Stimulated activated CD8-positive, alpha-beta memory T cell treated with anti-CD3 and anti-CD28 coated beads, Interleukin-2, amount 100 ng/mL, for 48 hours (primary cell): ENCODE measurements at regions not wholly inside any gene's neighbourhood (a gene's known extent, or its start where the extent isn't known, plus 50 kb on each side); places are given as distances from the start of the nearest gene placed in this dataset.
"Not testable (repeated sequence)": the region's sequence is repeated elsewhere in the genome, so short reads cannot be mapped to it uniquely, and the experiment has no call there.

Experiments used
- DNase-seq, 2 donors: peaks; one replicate each; pipeline ENCODE4 v3.0.0-alpha.2; 2020; ENCODE audit warnings: low read depth in 2 of 2

DNA sequence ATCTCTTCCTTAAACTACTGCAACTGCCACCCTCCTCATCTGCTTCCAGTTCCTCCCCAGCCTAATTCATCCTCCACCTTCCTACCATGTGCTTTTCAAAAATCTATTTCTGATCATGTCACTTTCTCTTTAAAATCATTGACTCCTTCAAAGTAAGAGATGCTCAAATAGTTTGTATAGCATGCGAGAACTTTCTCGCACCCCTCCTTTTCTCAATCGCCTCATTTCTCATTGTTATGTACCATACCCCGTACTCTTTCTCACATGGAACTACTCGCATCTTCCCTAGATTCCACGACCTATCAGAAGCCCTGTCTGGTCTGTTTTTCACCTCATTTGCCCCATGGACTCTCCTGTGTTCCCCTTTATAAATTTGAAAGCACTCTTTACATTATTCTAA, 238.2 kb downstream of the NRIP1 start:
- DNase-seq: no peak

DNA sequence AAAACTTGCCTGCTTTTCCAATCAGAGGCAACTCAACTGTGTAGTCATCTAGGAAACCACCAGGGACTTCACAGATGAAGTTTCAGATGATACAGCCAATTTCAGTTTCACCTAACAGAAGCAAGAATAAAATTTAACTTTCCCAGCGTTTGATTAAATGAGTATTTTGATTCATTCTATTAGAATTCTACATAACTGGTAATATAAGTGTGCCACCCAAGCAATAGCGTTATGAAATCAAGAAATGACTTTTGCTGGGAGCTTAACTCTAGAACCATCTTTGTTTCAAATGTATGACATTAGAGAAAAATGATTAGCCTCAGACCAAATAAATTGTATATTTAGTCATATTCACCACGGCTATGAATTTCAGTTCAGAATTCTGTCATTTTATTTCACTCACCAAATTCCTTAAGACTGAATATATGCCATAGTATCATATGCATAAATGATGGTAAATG, 239.3 kb downstream of the NRIP1 start:
- DNase-seq: no peak

DNA sequence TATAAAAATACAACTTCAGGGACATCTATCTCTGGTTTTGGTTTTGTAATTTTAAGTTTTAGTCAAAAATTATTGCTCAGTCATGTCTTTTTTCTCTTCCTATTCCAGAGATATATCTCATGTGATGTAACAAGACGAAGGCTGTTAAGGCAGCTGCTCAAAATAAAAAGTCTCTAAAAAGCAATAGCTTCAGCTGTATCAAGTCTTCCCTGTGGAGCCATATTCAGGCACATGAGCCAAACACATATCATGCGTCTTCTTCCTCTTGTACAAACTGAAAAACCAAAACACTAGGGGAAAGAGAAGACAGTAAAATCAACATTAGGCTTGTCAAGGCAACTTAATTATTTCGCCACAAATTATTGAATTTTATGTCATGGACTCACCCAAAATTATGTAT, 240.7 kb downstream of the NRIP1 start:
- no peak for DNase-seq

DNA sequence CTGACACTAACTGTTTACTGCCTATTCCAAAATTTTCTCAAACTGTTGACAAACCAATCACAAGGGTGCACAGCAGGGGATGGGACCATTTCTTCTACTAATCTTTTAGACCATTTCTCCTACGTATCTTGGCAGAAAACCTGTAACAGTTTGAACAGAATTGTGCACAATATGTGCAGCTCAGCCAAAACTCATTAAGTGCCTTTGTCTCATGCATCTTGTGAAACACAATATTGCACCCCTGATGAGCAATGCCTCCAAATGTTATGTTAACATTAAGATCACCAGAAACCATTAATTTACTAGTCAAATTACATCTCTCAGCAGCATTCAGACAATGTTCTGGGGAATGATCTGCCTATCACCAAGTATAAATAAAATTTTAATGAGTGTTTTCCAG, 247.5 kb downstream of the NRIP1 start:
- no peak for DNase-seq

DNA sequence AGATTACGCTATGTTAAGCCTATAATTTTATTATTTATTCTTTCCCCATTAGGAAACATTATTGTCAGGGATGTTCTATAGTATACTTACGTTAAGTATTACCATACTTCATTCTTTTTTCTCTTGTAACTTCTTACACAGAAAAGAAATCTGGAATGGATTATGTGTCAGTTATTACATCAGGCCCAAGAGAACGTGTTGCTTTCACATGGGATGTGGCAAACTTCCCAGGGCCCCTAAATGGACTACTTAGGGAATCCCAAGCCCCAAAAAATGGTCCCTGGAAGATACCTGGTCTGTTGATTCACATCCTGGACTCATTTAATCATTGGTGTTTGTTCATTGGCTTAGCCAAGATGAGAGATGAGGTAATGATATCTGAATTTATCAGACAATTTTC, 249.8 kb downstream of the NRIP1 start:
- DNase-seq: no peak

DNA sequence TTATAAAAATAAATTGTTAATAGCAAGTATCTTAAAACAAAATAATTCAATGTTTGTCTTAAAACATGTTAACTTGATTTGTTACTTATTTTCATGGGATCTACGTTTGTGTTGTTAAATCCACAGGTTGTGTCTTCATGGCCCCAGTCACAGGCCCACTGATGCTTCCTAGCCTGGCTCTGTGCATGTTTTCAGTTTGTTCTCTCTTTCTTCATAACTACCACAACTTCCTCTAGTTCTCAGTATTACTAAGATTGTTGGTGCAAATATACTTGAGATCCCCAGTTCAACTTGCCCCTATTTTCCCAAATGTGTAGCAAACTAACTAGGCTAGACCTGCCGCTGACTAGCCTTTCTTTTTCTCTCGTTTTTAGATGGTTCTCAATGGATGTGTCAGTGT, 250.5 kb downstream of the NRIP1 start:
- DNase-seq: no peak

DNA sequence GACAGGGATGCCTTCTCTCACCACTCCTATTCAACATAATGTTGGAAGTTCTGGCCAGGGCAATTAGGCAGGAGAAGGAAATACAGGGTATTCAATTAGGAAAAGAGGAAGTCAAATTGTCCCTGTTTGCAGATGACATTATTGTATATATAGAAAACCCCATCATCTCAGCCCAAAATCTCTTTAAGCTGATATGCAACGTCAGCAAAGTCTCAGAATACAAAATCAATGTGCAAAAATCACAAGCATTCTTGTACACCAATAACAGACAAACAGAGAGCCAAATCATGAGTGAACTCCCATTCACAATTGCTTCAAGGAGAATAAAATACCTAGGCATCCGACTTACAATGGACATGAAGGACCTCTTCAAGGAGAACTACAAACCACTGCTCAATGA, 258.1 kb upstream of the SAMSN1 start:
- not testable (repeated sequence) for DNase-seq

DNA sequence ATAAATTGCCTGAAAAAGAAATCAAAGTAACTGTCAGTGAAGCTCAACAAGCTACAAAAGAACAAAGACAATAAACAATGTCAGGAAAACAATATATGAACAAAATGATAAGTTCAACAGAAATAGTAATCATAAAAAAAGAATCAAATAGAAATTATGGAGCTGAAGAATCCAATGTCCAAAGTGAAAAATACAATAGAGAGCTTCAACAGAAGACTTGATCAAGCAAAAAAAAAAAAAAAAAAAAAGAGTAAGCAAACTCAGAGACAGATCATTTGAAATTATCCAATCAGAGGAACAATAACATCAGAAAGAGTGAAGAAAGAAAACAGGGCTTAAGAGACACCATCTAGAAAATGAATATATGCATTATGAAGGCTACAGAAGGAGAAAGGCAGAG, 251.4 kb upstream of the SAMSN1 start:
- no peak for DNase-seq

DNA sequence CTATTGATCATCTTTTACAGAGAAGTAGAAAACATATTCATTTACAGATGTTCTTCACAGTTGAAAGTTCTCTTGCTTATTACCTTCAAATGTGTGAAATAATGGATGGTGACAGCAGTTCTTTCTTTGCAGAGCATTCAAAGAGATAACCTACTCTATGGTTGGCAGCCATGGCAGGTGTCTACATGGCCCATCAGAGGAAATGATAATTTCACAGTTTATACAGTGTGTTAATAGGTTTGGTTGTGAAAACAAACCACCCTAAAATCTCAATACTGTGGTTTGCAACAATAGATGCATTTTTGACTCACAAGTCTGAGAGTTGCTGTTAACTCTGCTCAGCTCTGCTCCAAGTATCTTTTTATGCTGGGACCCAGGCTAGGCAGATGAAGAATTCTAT, 241.2 kb upstream of the SAMSN1 start:
- no peak for DNase-seq

DNA sequence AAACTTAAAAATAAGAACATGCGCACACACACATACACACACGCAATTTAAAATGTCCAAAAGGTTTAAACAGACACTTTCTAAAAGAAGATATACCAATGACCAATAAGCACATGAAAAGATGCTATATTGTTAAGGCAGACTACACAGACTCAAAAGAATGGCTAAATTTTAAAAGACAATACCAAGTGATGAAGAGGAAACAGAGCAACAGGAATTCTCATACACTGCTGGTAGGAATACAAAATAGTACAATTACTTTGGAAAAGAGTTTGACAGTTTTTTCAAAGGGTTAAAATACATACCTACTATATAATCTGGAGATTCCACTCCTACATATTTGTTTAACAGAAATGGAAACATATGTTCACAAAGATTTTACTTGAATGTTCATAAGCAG, 239.6 kb upstream of the SAMSN1 start:
- DNase-seq: no peak

DNA sequence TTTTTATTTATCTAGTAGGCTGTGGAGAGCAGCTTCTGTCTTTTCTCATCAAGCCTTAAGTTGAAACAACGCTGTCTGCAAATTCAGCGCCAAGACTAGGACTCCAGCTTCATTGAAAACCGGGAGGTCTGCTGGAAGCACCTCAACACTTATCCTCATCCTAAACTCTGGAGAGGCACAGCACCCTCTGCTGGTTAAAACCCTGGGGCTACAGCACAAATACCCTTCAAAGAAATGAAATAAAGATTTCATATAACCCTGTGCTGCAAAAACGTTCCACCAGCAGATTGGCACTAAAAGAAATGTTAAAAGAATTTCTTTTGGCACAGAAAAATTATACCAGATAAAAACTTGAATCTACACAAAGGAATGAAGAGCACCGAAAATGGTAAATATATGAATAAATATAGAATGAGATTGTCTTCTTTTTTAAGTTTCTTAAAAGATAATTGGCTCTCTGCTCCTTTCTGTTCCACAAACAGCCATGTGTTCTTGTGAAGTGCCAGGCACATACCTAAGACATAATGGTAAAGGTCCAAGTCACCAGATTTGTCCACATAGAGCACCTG, 227.7 kb upstream of the SAMSN1 start:
- peak; percentile 13 to 29 for DNase-seq

DNA sequence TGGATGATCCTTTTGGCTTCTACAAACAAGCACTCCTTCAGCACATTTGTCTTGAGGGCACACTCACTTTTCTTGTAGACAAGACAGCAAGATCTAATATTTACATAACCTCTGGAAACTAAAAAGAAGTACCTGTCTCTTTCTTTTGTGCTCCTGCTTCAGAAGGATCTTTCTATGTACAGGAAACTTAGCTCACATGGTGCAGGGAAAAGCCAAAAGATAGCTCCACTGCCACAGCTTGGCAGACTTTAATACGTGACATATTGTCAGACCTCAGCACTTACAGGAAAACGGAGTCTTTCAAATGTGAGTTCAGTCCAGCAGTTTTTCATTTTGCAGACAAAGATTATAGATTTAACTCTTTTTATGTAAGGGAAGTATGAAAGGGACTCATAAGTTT, 225.5 kb upstream of the SAMSN1 start:
- no peak for DNase-seq

DNA sequence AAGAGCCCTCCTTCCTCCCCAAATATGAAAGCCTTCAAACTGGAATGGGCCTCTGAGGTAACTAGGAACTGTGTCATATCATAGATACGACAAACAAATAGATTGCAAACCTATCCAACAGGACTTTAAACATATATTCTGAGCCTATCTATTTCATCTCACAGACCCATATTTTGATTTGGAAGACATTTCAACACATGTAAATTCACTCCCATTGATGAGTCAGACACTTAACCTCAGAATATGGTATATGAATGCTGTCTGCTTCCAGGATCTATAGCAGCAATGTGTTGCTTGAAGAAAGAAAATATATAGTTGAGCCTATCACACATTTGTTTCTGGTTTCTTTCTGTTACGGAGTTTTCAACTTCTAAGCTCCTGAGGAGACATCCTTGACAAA, 221.9 kb upstream of the SAMSN1 start:
- no peak for DNase-seq

DNA sequence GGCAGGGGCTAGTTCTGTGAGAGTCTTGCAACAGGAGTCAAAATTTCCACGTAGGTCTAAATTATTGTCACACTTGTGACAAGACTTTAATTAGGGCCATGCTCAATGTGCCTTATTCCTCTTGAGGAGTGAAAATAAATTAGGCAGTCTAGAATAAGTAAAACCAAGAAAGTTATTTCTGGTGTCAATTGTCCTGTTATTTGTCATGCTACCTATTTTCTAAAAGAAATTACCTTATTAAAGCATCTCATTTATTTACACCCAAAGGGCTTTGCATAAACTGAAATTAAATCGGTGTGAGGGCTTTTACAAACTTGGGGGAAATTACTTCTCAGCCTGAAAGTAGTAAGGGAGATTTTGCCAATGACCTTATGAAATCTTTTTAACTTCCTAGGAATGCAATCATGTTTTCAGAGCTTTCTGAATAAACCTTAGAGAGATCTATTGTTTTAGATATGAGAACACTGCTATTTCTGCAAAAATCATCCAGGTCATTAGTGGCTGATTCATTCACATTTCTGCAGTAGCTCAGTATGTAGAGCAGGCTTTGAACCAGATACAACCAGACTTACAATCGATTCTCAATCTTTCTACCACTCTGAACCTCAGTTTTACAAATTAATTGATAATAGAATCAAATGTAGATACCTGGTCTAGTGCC, 221.2 kb upstream of the SAMSN1 start:
- DNase-seq: no peak

DNA sequence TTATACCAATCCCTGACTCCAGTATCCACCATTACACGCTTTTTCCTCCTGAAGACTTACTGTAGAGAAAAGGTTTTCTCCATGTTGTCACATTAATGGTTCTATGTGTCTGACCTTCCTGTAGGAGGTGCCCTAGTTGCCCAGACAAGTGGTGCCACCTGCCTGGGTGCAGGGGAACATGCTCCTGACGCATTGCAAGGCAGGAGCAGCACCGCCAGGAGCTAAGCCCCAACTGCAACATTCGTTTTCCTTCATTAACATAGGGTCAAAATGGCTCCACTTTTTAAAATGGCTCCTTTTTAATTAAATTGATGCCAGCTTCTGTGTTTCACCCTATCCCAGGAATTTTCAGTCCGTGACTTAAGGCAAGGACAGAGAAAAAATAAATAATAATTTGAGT, 220.1 kb upstream of the SAMSN1 start:
- DNase-seq: no peak

DNA sequence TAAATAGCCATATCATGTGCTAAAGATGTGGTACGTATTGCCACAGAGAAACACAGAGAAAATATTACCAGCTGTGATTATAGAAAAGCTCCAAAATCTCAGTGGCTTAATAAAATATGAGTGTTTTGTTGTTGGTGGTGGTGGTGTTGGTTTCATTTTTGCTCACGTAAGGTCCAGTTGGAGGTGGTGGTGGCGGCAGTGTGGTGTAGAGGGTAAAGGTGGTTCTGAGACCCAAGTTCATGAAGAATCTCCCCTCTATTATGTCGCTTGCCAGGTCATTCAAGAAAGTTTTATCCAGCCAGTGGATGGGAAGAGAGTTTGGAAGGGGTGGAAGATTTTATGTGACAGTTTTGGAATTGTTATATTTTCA, 217.6 kb upstream of the SAMSN1 start:
- no peak for DNase-seq

DNA sequence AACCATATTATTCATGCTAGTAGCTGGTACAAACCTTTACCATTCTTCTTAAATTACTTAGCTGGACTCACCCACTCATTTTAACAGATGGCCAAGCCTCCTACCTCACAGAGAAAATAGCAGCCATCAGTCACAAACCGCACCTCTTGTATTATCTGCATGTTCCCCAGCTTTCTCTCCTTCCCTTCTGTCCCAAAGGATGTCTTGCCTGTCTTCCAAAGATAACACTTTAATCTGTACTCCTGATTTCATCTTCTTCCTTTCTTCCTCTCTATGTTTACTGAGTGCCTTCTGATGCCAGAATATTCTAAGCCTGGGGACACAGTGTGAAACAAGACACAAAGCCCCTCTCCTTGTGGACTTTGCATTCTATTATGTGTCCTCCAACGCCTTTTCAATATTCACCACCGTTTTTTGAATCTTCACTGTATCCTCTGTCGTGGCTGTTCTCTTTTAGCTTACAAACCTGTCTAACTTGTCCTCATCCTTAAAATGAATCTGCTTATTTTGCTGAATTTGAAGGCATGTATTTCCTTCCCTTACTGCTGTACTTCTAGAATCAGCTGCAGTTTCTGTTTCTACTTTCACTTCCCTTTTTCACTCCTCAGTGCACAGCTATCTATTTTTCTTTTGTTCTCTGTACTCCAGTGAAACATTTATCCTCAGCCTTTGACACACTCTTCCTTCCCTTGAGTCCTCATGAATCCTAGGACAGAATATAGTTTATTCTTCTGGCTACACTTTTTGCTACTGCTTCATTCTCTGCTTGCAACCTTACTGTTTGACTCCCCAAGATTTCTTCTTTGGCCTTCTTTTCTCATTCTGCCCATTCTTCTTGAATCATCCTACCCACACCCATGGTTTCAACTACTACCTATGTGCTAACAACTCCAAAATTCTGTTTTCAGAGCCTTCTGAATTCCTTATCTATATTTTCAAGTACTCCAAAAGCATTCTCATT, 216.9 kb upstream of the SAMSN1 start:
- no peak for DNase-seq

DNA sequence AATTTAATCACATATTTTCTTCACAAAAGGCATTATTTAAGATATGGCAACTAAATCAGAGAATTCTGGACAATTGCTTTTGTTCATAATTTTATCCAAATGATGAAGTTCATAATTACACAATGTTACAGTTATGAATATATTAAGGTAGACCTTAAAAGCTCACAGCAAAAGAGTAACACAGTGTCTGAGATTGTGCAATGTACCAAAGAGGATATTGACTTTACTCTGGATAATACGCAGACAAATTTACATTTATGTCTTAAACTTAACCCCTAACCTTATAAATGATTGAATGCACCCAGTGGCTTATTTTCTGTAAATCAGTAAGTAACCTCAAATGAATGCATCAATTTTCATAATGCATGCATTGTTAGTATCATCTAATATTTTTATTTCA, 216.2 kb upstream of the SAMSN1 start:
- no peak for DNase-seq

DNA sequence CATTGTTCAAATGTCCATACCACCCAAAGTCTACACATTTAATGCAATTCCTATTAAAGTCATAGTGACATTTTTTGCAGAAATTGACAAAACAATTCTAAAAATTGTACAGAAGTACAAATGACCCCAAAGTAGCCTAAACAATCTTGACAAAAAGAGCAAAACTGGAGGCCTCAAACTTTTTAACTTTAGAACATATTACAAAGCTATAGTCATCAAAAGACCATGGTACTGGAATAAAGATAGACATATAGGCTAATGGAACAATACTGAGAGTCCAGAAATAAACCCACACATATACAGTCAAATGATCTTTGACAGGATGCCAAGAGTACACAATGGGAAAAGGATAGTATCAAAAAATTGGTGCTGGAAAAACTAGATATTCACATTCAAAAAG, 213.2 kb upstream of the SAMSN1 start:
- no peak for DNase-seq

DNA sequence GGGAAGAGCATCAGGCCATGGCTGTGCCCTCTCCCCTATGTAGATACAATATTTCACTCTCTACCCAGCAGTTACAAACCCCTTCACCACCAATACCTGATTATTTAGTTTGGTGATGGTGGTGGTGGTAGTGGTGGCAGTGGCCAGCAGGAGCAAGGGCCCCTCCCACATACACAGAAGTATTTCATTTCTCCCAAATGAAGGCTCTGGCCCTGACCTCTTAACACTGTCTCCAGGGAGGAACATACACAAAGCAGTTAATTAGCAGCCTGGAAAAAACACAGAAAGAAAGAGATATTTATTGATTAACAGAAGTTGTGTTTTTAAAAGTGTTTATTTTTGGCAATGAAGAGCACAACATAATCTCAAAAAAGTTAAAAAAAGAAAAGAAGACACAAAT, 212.7 kb upstream of the SAMSN1 start:
- no peak for DNase-seq

DNA sequence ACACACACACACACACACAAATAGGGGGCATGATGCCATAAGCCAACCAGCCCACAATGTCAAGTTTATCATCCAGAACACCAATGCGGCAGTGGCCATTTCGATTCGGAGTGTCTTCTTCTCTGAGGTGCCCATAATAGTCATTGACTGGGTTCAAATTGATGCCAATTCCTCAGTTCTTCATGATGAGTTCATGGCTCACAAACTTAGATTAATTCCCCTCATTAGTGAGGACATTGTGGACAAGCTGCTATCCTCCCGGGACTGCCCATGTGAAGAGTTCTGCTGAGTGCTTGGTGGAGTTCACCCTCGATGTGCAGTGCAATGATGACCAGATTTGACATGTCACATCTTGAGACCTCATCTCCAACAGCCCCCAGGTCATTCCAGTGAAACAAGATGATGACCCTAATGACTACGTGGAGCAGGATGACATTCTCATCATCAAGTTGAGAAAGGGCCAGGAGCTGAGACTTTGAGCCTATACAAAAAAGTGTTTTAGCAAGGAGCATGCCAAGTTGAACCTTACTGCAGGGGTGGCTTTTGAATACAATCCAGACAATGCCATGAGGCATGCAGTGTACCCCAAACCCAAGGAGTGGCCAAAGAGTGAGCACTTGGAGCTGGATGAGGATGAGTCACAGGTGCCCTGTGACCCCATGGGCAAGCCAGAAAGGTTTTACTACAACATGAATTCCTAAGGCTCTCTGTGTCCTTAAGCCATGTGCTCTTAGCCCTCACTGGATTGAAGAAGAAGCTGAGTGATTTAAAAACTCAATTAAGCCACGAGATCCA, 211.6 kb upstream of the SAMSN1 start:
- DNase-seq: no peak

DNA sequence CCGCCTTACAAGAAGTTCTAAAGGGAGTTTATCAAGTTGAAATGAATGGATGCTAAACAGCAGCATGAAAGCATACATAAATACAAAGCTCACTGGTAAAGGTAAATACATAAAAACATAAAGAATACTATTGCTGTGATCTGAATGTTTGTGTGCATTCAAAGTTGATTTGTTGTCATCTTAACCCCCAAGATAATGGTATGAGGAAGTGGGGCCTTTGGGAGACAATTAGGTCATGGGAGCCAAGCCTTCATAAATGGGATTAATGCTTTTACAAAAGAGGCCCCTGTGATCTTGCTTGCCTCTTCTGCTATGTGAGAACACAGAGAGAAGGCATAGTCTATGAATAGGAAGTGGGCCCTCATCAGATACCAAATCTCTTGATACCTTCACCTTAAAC, 209.0 kb upstream of the SAMSN1 start:
- DNase-seq: no peak
